M059J (cell line): ENCODE measurements at regions not wholly inside any gene's neighbourhood (a gene's known extent, or its start where the extent isn't known, plus 50 kb on each side); places are given as distances from the start of the nearest gene placed in this dataset.
"Not testable (repeated sequence)": the region's sequence is repeated elsewhere in the genome, so short reads cannot be mapped to it uniquely, and the experiment has no call there.

Experiments
- DNase-seq: peaks from one replicate; pipeline ENCODE4 v3.0.0-alpha.2; 2012; ENCODE audit warnings: low read depth

- not testable (repeated sequence) for DNase-seq
Observed at GRCh38 chrY:17511984-17512383, 368.0 kb downstream of the CDY2B start.

DNA sequence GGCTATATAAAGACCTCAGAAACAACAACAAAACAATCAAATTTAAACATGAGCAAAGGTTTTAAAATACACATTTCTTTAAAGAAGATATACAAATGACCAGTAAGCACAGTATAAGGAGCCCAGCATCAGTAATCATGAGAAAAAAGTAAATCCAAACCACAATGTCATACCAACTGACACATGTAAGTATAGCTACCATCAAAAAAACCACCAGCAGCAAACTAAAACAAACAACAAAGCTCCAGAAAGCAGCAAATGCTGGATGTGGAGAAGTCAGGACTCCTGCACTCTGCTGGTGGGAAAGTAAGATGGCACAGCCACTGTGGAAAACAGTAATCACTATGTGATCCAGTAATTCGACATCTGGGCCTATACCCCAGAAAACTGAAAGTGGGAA lies 368.5 kb downstream of the CDY2B start:
- DNase-seq = not testable (repeated sequence)

DNA sequence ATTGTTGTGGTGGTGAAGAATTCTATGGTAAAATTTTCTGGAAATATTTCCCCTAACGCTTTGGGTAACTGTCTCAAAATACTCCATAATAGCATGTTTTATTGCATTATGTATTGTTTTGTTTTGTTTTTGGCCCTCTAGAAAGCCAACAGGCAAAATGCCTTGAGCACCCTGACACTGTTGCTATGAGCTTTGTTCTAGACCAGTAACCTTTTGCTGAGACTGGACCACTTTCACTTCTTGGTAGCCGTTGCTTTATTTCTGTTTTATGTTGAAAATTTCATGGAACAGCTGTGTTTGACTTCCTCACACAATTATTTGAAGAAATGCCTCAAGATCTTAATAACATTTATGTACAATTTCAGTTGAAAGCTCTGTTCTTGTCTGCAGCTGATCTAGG lies 374.2 kb downstream of the CDY2B start:
- not testable (repeated sequence) for DNase-seq

DNA sequence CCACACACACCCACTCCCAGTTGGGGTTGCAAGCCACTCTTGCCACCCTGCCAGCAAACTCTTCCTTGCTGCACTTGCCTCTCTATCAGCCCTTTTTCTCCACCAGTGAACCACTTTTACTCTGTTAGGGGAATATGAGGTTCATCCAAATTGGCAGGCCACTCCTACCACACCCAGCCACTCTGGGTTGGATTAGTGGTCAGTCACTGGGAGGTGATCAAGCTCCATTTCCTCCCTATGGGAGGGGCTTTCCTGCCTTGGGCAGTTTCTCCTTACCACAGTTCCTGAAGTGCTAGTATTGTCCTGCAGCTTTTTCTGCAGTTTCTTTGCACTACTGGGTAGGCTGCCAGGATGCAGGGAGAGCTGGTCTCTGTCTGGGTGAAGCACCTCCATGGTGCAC lies 395.3 kb downstream of the CDY2B start:
- DNase-seq = not testable (repeated sequence)

GRCh38 chrY:17484157-17484556 lies 395.9 kb downstream of the CDY2B start:
- not testable (repeated sequence) for DNase-seq

GRCh38 chrY:17481389-17482022 lies 398.5 kb downstream of the CDY2B start:
- not testable (repeated sequence) for DNase-seq

DNA sequence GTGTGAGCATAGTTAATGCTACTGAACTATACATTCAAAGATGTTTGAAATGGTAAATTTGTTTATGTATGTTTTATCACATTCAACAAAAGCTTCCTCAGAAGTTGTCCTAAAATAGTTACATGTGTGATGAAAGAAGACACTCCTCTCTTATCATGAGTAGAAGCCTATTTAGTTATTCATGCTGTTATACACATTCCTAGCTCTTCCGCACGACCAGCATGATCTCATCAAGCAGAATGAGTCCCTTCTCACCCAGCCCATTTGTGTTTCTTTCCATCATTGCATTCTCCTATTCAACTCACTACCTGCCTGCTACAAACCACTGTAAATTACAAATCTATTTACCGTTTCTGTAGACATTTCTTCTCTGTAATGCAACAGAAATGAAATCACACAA lies 408.0 kb downstream of the CDY2B start:
- not testable (repeated sequence) for DNase-seq

DNA sequence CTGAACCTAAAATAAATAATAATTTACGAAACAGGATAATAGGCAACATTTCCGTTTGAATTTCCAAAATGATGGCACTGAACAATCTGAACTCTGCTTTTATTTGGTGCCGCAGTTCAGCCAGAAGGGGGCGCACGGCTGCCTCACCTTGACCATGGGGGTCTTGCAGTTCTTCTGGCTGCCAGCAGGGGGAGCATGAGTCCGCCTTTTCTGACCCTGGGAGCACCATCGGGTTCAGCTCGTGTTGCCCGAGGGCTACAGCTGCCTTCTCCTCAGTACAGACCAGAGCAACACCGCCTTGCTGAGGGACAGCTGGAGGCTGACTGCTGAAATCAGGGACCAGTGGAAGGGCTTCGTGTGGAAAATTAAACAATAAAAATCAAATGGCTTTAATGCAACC lies 420.3 kb downstream of the CDY2B start:
- not testable (repeated sequence) for DNase-seq

- DNase-seq = no peak
Observed at GRCh38 chrY:17430570-17431166, 449.4 kb downstream of the CDY2B start.

- DNase-seq = no peak
Observed at GRCh38 chrY:17398336-17399072, 481.5 kb downstream of the CDY2B start.

GRCh38 chrY:17397659-17398058 lies 482.4 kb downstream of the CDY2B start:
- no peak for DNase-seq

GRCh38 chrY:17381431-17382070 lies 498.5 kb downstream of the CDY2B start:
- no peak for DNase-seq

GRCh38 chrY:17378326-17378725 lies 501.7 kb downstream of the CDY2B start:
- no peak for DNase-seq

DNA sequence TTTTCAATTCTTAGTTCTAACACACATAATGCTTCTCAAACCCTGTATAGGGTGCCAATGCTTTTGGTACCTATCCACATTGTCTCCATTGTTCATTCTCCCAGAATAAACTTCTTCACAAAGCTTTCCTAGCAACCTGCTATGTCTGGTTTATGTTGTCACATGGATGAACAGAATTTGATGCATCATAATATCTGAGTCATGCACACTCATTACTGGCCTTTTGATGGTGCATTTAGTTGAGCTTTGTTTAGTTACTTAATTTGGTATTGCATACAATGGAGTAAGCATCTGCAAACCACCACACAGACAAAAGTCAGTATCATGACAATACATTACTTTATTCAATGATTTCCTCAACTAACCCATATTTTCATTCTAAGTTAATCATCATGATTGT lies 511.6 kb downstream of the CDY2B start:
- DNase-seq = no peak

DNA sequence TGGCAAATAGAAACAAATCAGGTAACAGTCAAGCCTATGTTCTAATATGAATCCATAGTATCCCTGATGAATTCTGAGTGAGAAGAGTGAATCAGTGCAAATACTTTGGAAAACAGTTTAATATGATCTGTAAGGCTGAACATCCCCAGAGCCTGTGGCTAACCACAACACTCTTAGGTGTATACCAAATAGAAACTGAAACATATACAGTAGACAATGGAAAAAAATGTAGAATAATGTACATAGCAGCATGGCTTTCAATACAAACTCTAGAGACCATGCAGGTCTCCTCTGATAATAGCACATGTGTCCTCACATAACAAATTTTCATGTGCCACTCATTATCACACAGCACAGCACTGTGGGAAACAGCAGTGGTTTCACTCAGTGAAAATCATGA lies 513.6 kb downstream of the CDY2B start:
- no peak for DNase-seq

DNA sequence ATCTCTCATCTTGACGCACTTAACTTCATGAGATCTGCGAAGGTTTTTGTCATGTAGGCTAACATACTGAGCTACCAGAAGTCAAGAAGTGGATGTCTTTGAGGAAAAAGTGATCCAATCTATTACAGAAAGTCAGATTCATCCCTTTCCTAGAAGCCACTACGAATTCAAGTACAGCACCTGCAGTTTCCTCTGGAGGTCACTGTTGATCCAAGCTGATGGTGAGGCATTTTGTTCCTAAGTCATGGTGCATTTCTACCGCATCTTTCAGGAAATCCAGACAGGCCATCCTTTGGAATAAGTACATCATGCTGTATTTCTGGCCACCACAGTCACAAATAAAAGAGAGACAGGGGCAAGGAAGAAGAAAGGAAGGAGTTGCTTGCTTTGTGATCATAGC lies 541.0 kb downstream of the CDY2B start:
- DNase-seq = no peak

DNA sequence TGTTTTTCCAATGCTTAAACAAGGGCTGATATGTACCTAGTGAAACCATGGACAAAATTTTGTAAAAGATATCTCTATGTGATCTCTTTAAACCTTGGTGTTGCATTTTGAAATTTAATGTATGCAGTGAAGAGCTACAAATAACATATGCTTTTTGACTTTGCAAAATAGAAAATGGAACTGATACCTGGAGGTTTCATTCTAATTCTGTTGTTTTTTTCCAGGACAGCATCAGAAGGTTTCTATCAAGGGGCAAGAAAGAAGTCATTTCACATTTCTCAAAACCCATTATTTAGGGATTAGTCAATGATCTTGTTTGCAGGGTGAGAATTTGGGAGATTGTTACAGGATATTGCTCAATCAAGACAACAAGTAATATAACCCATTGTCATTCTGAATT lies 549.3 kb downstream of the CDY2B start:
- no peak for DNase-seq

DNA sequence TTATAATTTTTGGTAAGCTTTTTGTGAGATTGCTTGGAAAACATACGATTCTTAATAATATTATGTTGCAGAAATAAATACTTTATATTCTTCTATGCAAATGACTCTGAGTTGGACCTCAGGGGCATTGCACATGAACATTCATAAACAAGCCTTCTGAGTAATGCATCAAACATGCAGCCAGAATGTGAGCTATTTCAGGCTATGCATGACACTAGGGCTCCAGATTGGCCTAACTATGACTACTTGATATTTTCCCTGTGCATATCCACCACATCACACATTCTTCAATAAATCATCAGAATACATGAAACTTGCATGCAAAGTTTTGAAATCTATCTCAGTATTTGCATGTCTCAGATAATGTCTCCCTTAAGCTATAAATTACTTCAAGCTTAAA lies 560.1 kb downstream of the CDY2B start:
- no peak for DNase-seq

DNA sequence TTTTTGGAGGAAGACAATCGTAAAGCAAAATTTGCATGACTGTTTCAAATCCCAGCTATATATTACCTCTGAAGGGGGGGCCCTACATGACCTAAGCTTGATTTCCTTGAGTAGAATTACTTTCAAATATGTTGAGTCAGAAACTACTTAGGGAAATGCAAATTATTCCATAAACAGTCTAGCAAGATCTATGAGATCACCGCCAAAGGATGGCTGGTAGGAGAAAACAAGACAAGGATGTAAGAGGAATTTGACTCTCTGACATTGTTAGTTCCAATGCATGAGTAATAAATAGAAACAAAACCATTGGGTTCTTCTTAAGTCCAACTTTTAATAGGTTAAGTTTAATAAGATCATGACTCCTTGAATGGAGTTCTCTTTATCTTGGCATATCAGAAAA lies 561.4 kb downstream of the CDY2B start:
- no peak for DNase-seq

GRCh38 chrY:17277056-17277455 lies 603.0 kb downstream of the CDY2B start:
- no peak for DNase-seq

GRCh38 chrY:17259497-17259896 lies 620.5 kb downstream of the CDY2B start:
- no peak for DNase-seq

- no peak for DNase-seq
Observed at GRCh38 chrY:17238406-17238805, 641.6 kb downstream of the CDY2B start.

- no peak for DNase-seq
Observed at GRCh38 chrY:17235769-17236168, 644.3 kb downstream of the CDY2B start.
